Ishikawa (cell line): ENCODE measurements at regions not wholly inside any gene's neighbourhood (a gene's known extent, or its start where the extent isn't known, plus 50 kb on each side); places are given as distances from the start of the nearest gene placed in this dataset.

Experiments
- CEBPB ChIP-seq: IDR thresholded peaks from 2 replicates; pipeline ENCODE4 v1.6.1; 2012
- CREB1 ChIP-seq: IDR thresholded peaks from 2 replicates; pipeline ENCODE4 v1.6.1; 2012; ENCODE audit warnings: low read depth
- EGR1 ChIP-seq: IDR thresholded peaks from 2 replicates; pipeline ENCODE4 v1.6.1; 2012
- EP300 ChIP-seq: IDR thresholded peaks from 2 replicates; pipeline ENCODE4 v1.6.1; 2012; ENCODE audit warnings: borderline replicate concordance
- FOXM1 ChIP-seq: IDR thresholded peaks from 2 replicates; pipeline ENCODE4 v1.6.1; 2012; ENCODE audit warnings: low read depth, borderline replicate concordance
- MAX ChIP-seq: IDR thresholded peaks from 2 replicates; pipeline ENCODE4 v1.6.1; 2012
- NFIC ChIP-seq: IDR thresholded peaks from 2 replicates; pipeline ENCODE4 v1.6.1; 2012
- RAD21 ChIP-seq: IDR thresholded peaks from 2 replicates; pipeline ENCODE4 v1.6.1; 2012; ENCODE audit warnings: low read depth
- REST ChIP-seq: IDR thresholded peaks from 2 replicates; pipeline ENCODE4 v1.6.1; 2012; ENCODE audit warnings: low read depth, mild to moderate bottlenecking
- TAF1 ChIP-seq: IDR thresholded peaks from 2 replicates; pipeline ENCODE4 v1.6.1; 2012; ENCODE audit warnings: low read depth, mild to moderate bottlenecking
- TCF12 ChIP-seq: IDR thresholded peaks from 2 replicates; pipeline ENCODE4 v1.6.1; 2012; ENCODE audit warnings: low read depth
- TEAD4 ChIP-seq: IDR thresholded peaks from 2 replicates; pipeline ENCODE4 v1.6.1; 2012
- USF1 ChIP-seq: IDR thresholded peaks from 2 replicates; pipeline ENCODE4 v1.6.1; 2012
- YY1 ChIP-seq: IDR thresholded peaks from 2 replicates; pipeline ENCODE4 v1.6.1; 2012; ENCODE audit warnings: low read depth
- ZBTB7A ChIP-seq: IDR thresholded peaks from 2 replicates; pipeline ENCODE4 v1.6.1; 2012; ENCODE audit warnings: low read depth

DNA sequence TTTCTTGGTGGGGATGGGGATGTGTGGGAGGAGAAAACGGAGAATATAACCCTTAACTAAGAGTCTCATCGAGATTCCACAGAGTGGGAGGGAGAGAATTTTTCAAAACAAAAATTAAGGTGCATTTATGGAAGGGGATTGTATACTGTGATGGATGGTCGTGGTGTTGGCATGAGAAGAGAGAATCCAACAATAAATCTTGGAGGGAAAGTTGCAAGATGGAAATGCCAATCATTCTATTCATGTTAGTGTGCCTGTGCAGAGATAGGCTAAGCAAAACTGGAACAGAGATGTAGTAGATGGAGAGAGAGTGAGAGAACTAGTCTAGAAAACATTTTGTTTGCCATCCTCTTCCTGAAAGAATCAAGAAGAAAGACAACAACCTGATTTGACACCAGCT, 613.1 kb downstream of the EBF1 start:
- TF ChIP-seq TAF1 (no peak), YY1 (no peak), FOXM1 (no peak), CREB1 (no peak), NFIC (no peak), MAX (no peak), USF1 (no peak), TEAD4 (no peak), EGR1 (no peak), REST (no peak), CEBPB (no peak), ZBTB7A (no peak), RAD21 (no peak), EP300 (no peak)

GRCh38 chr5:158485604-158486081, 614.1 kb downstream of the EBF1 start:
- TF ChIP-seq MAX (no peak), FOXM1 (no peak), NFIC (no peak), EP300 (no peak), REST (no peak), YY1 (no peak), RAD21 (no peak), ZBTB7A (no peak), TEAD4 (no peak), EGR1 (no peak), CREB1 (no peak), USF1 (no peak)

DNA sequence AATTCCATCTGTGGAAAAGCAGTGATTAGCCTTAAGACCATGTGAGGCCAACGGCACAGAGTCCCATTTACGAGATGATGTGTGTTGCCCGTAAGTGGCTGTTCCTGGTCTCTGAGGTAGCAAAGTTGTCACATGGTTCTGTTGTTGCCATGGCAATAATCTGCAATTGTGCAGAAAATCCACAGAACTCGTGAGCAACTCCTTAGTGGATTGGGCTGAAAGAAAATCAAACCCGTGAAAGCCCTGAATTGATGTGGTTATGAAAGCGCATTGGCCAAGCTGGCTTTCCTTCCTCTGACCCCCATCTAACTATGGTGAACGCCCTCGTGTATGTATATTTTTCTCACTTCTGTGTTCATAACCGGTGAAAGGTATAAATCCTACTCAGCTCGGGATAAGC, 614.7 kb downstream of the EBF1 start:
- TF ChIP-seq RAD21 (no peak), YY1 (no peak), NFIC (no peak), TEAD4 (no peak), FOXM1 (no peak), MAX (no peak)

DNA sequence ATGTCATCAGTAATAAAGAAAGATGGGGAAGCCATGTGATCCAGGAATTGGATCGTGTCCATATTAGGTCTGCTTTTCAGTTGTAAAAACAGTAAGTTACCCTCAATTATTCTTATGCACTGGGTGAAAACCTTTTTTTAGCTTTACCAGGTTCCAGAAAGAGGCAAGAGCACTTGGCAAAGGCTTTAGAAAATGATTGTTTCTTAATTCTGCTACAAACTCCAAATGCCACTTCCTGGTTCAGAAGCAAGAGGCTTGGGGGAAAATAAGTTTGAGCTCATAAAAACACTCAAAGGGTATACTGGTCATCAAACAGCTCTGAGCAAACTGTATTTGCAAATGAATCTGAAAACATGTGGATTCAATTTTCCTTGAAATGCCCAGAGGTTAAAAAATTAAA, 615.6 kb downstream of the EBF1 start:
- TF ChIP-seq ZBTB7A (no peak), REST (no peak), TAF1 (no peak), EP300 (no peak), TEAD4 (no peak), RAD21 (no peak), NFIC (no peak), CREB1 (no peak), MAX (no peak), YY1 (no peak), EGR1 (no peak), USF1 (no peak), CEBPB (no peak), TCF12 (no peak), FOXM1 (no peak)
